ENCODE measurements at regions not wholly inside any gene's neighbourhood (a gene's known extent, or its start where the extent isn't known, plus 50 kb on each side); places are given as distances from the start of the nearest gene placed in this dataset.

DNA sequence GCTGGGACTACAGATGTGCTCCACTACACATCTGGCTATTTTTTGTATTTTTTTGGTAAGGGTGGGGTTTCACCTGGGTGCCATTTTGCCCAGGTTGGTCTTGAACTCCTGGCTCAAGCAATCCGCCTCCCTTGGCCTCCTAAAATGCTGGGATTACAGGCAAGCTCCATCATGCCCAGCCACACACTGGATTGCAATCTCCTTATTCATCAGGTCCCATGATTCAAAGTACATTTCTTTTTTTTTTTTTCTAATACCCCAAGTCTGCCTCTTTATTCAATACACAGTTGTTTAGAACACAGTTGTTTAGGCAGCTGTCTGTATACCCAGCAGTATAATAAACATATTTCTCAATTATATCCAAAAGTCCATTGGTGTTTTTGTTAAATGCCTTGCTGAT lies 130.3 kb upstream of the ARSJ start:
- TF ChIP-seq, protein P1, sequence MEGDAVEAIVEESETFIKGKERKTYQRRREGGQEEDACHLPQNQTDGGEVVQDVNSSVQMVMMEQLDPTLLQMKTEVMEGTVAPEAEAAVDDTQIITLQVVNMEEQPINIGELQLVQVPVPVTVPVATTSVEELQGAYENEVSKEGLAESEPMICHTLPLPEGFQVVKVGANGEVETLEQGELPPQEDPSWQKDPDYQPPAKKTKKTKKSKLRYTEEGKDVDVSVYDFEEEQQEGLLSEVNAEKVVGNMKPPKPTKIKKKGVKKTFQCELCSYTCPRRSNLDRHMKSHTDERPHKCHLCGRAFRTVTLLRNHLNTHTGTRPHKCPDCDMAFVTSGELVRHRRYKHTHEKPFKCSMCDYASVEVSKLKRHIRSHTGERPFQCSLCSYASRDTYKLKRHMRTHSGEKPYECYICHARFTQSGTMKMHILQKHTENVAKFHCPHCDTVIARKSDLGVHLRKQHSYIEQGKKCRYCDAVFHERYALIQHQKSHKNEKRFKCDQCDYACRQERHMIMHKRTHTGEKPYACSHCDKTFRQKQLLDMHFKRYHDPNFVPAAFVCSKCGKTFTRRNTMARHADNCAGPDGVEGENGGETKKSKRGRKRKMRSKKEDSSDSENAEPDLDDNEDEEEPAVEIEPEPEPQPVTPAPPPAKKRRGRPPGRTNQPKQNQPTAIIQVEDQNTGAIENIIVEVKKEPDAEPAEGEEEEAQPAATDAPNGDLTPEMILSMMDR (IDR thresholded peaks at IDR 0.05) = no peak
- no peak for TF ChIP-seq EZH2phosphoT487 (IDR thresholded peaks at IDR 0.05)
- TF ChIP-seq EZH2 (IDR thresholded peaks at IDR 0.05) = no peak
